Nephron (organoid): ENCODE measurements at regions not wholly inside any gene's neighbourhood (a gene's known extent, or its start where the extent isn't known, plus 50 kb on each side); places are given as distances from the start of the nearest gene placed in this dataset.
A peak's percentile ranks its signal among the peaks of the same experiment; 100 is the strongest.
"Not testable (repeated sequence)": the region's sequence is repeated elsewhere in the genome, so short reads cannot be mapped to it uniquely, and the experiment has no call there.

Experiments
- H3K27ac Mint-ChIP-seq, 3 experiments: 2 replicates each; pipeline ENCODE4 v1.8.0; 2020; ENCODE audit warnings: mixed read lengths in 3 of 3, mild to moderate bottlenecking in 2 of 3, moderate library complexity in 1 of 3
- H3K27me3 Mint-ChIP-seq: 2 replicates; pipeline ENCODE4 v1.8.0; 2021; ENCODE audit warnings: low read depth, mild to moderate bottlenecking, moderate library complexity, mixed read lengths
- H3K36me3 Mint-ChIP-seq: 2 replicates; pipeline ENCODE4 v1.8.0; 2020; ENCODE audit warnings: low read depth, mixed read lengths
- H3K4me1 Mint-ChIP-seq: 2 replicates; pipeline ENCODE4 v1.8.0; 2020; ENCODE audit warnings: mixed read lengths
- H3K4me3 Mint-ChIP-seq, 3 experiments: 2 replicates each; pipeline ENCODE4 v1.8.0; 2020; ENCODE audit warnings: mild to moderate bottlenecking in 3 of 3, mixed read lengths in 3 of 3, moderate library complexity in 2 of 3
- H3K9me3 Mint-ChIP-seq: 2 replicates; pipeline ENCODE4 v1.8.0; 2020; ENCODE audit warnings: mixed read lengths
- TF ChIP-seq, protein P1 (sequence below), 3 experiments: fragments of 200-600 bp; sonication (generic); IDR thresholded peaks; one replicate each; pipeline ENCODE4 v1.5.0; 2021; ENCODE audit warnings: antibody characterized with exemption in 3 of 3; ENCODE audit not compliant: unreplicated experiment in 3 of 3

DNA sequence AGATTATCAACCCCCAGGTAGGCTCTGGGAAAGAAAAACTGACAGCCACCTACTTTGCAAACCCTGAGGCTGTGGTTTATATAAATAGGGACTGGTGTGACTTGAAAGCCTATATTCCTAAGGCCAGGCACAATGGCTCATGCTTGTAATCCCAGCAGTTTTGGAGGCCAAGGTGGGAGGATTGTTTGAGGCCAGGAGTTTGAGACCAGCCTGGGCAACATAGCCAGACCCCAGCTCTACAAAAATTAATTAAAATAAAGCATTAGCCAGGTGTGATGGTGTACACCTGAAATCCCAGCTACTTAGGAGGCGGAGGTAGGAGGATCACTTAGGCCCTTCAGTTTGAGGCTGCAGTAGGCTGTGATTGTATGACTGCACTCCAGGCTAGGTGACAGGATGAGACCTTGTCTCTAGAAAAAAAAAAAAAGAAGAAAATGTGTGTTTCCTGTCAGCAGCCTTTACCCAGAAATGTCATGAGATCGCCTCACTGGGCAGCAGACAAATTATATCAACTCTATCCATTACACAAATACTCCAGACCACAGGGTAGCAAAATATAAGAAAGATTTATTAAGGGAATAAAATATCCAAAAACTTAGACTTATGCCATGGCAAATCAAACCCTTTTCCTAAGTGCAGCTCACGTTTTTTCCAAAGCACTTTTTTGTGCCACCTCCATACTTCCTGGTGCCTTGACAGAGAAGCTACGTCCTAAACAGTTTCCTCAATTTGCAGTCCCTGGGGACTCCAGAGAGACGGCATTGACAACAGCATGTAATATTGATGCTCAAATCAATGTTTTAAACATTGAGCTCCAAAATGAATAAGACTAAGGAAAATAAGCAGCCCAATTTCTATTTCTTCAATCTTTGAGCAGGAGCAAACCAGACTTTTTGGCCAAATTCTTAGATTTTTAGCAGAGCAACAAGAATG is 190.8 kb upstream of the NDUFV2 start:
- peaks cover 24% of the 10 kb centered on the region for H3K9me3 Mint-ChIP-seq
- H3K36me3 Mint-ChIP-seq = peaks cover 9% of the 10 kb centered on the region
- H3K4me1 Mint-ChIP-seq = peaks cover 14% of the 10 kb centered on the region
- H3K27ac Mint-ChIP-seq = no peak overlapping the region
- TF ChIP-seq, protein P1, sequence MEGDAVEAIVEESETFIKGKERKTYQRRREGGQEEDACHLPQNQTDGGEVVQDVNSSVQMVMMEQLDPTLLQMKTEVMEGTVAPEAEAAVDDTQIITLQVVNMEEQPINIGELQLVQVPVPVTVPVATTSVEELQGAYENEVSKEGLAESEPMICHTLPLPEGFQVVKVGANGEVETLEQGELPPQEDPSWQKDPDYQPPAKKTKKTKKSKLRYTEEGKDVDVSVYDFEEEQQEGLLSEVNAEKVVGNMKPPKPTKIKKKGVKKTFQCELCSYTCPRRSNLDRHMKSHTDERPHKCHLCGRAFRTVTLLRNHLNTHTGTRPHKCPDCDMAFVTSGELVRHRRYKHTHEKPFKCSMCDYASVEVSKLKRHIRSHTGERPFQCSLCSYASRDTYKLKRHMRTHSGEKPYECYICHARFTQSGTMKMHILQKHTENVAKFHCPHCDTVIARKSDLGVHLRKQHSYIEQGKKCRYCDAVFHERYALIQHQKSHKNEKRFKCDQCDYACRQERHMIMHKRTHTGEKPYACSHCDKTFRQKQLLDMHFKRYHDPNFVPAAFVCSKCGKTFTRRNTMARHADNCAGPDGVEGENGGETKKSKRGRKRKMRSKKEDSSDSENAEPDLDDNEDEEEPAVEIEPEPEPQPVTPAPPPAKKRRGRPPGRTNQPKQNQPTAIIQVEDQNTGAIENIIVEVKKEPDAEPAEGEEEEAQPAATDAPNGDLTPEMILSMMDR (IDR thresholded peaks at IDR 0.05; ENCODE audit: unreplicated experiment in 3 of 3) = no peak
- H3K27me3 Mint-ChIP-seq = no peaks in the 10 kb centered on the region
- H3K4me3 Mint-ChIP-seq = no peak overlapping the region

DNA sequence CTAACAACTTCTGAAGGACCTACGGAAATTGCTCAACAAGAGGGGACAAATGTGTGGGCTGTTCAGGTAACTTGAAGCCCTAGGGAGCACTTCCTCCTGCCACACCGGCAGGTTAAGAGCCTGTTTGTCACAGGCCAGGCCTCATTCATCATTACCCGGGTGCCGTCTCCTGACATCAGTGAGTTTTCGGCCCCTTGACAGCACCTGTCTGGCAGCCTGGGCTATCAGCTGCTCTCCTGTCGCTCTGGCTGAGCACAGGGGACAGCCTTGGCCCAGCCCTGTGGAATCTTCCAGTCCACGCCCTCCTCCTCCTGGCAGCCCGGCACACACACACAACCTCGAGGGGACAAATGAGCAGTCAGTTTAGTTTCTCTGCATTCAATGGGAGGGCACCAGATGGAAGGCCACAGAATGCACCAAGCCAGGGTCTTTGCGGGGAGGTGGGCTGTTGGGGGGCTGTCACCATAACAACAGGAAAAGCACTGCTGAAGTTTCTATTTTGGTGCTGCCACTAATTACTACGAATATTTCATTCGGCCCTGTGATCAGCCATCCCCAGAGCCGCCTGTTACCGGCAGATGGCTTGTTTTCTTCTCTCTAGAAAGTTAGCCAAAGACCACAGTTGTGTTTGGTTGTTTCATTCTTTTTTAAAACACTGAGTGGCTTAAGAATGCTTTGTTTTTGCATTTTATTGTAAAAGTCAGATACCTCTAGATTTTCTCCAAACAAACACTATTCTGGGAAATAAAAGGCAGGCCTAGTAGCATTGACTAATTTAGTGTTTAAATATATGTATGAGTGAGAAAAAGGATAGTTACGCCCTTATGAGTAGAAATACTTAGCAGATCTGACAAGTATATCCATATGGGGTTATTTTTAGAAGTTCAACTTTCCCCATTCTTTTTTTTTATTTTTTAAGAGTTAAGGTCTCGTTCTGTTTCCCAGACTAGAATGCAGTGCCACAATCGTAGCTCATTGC is 189.9 kb upstream of the NDUFV2 start:
- peaks cover 9% of the 10 kb centered on the region for H3K36me3 Mint-ChIP-seq
- no peaks in the 10 kb centered on the region for H3K27me3 Mint-ChIP-seq
- peak overlapping the region in 1 of 3 experiments; percentile 62 for H3K27ac Mint-ChIP-seq
- TF ChIP-seq, protein P1 (IDR thresholded peaks at IDR 0.05; ENCODE audit: unreplicated experiment in 3 of 3) = no peak
- H3K4me1 Mint-ChIP-seq = peaks cover 14% of the 10 kb centered on the region
- peaks cover 26% of the 10 kb centered on the region for H3K9me3 Mint-ChIP-seq
- H3K4me3 Mint-ChIP-seq = no peak overlapping the region

GRCh38 chr18:8913606-8914403 is 188.7 kb upstream of the NDUFV2 start:
- peaks cover 20% of the 10 kb centered on the region for H3K9me3 Mint-ChIP-seq
- H3K27ac Mint-ChIP-seq = peak overlapping the region in 1 of 3 experiments; percentile 11
- not testable (repeated sequence) for H3K27me3 Mint-ChIP-seq, H3K36me3 Mint-ChIP-seq, H3K4me3 Mint-ChIP-seq
- H3K4me1 Mint-ChIP-seq = peaks cover 14% of the 10 kb centered on the region

DNA sequence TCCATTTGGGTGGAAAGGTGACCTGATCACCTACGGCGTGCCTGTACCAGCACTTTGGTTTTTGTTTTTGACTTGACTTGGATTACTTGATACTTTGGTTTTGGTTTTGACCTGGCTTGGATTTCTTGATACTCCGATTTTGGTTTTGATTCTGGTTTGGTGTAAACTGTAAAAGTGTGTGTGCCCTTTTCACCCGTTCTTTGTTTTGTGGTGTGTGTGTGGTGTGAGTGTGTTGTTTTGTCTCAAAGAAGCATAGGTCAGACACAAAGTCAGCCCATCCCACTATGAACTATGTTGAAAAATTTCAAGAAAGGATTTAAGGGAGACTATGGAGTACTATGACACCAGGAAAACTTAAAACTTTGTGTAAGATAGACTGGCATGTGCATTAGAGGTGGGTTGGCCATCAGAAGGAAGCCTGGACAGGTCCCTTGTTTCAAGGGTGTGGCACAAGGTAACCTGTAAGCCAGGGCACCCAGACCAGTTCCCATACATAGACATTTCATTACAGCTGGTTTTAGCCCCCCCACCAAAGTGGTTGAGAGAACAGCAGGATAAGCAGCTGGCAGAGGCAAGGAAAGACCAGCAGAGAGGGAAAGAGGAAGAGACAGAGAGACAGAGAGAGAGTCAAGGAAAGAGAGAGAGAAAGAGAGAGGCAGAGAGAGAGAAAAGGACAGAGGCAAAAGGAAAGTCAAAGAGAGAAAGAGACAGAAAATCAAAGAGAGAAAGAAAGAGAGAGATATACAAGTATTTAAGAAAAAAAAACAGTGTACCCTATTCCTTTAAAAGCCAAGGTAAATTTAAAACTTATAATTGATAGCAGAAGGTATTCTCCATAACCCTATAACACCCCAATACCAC is 187.9 kb upstream of the NDUFV2 start:
- Mint-ChIP-seq H3K4me1 (peaks cover 14% of the 10 kb centered on the region), H3K9me3 (peaks cover 16% of the 10 kb centered on the region)
- not testable (repeated sequence) for H3K27me3 Mint-ChIP-seq, H3K27ac Mint-ChIP-seq, H3K4me3 Mint-ChIP-seq, H3K36me3 Mint-ChIP-seq

DNA sequence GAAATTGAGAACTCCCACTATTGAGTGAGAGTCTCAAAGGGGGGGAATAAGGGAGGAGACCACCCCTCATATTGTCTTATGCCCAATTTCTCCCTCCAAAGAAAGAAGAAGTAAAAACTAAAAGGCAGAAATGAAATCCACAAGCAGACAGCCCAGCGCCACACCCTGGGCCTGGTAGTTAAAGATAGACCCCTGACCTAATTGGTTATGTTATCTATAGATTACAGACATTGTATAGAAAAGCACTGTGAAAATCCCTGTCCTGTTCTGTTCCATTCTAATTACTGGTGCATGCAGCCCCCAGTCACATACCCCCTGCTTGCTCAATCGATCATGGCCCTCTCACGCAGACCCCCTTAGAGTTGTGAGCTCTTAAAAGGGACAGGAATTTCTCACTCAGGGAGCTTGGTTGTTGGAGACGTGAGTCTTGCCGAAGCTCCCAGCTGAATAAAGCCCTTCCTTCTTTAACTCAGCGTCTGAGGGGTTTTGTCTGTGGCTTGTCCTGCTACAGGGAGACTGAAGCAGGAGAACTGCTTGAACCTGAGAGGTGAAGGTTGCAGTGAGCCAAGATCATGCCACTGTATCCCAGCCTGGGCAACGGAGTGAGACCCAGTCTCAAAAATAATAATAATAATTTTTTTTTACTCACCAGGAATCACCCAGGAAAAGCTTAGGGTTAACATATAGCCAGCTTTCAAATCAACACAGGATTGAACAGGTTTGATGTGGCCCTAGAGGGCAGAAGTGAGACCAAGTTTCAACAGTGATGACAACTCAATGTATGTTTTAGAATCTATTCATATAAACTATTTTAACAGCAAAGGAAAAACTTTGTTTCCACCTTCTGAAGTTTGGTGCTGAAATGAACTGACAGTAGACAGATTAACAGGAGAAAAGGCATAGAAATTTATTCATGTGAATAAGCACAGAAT is 181.4 kb upstream of the NDUFV2 start:
- H3K9me3 Mint-ChIP-seq, H3K36me3 Mint-ChIP-seq, H3K27ac Mint-ChIP-seq, H3K4me3 Mint-ChIP-seq, H3K4me1 Mint-ChIP-seq, H3K27me3 Mint-ChIP-seq: not testable (repeated sequence)

DNA sequence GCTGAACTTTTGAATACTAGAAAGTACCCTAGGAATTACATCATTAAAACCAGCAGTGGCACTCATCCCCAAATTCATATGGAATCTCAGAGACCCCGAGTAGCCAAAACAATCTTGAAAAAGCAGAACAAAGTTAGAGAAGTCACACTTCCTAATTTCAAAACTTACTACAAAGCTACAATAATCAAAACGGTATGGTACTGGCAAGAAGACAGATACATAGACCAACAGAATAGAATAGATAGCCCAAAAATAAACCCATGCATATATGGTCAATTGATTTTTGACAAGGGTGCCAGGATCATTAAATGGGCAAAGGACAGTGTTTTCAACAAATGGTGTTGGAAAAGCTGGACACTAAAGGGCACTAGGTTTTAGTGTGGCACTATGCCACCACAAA is 176.0 kb upstream of the NDUFV2 start:
- H3K27ac Mint-ChIP-seq = no peak overlapping the region
- H3K4me3 Mint-ChIP-seq = no peak overlapping the region
- H3K4me1 Mint-ChIP-seq = no peaks in the 10 kb centered on the region
- TF ChIP-seq, protein P1 (IDR thresholded peaks at IDR 0.05; ENCODE audit: unreplicated experiment in 3 of 3) = no peak
- peaks cover 9% of the 10 kb centered on the region for H3K27me3 Mint-ChIP-seq
- peaks cover 4% of the 10 kb centered on the region for H3K36me3 Mint-ChIP-seq
- H3K9me3 Mint-ChIP-seq = peaks cover 30% of the 10 kb centered on the region
